HG02870 (cell line): ENCODE measurements at regions not wholly inside any gene's neighbourhood (a gene's known extent, or its start where the extent isn't known, plus 50 kb on each side); places are given as distances from the start of the nearest gene placed in this dataset.

ENCODE experiments used
- ATAC-seq: cut with Tn5 transposase; IDR thresholded peaks from one replicate; pipeline ENCODE4 v1.9.1; 2021; ENCODE audit warnings: mild to moderate bottlenecking, moderate library complexity; ENCODE audit not compliant: unreplicated experiment

GRCh38 chr2:217156801-217157200 is 296.9 kb upstream of the TNP1 start:
- no peak for ATAC-seq

GRCh38 chr2:217154923-217155322 is 295.1 kb upstream of the TNP1 start:
- no peak for ATAC-seq

- ATAC-seq = no peak
Measured at GRCh38 chr2:217153510-217153909, 293.6 kb upstream of the TNP1 start.

GRCh38 chr2:217152831-217153230 is 293.0 kb upstream of the TNP1 start:
- no peak for ATAC-seq

GRCh38 chr2:217151509-217152206 is 291.8 kb upstream of the TNP1 start:
- ATAC-seq = no peak

- ATAC-seq = no peak
Measured at GRCh38 chr2:217150236-217150635, 290.4 kb upstream of the TNP1 start.

GRCh38 chr2:217149087-217149660 is 289.3 kb upstream of the TNP1 start:
- no peak for ATAC-seq

GRCh38 chr2:217147818-217148217 is 288.0 kb upstream of the TNP1 start:
- ATAC-seq = no peak

- no peak for ATAC-seq
Measured at GRCh38 chr2:217146956-217147355, 287.1 kb upstream of the TNP1 start.

GRCh38 chr2:217142649-217143266 is 282.9 kb upstream of the TNP1 start:
- no peak for ATAC-seq

- ATAC-seq = no peak
Measured at GRCh38 chr2:217138284-217138683, 278.4 kb upstream of the TNP1 start.

GRCh38 chr2:217127744-217128143 is 267.9 kb upstream of the TNP1 start:
- ATAC-seq = no peak

- no peak for ATAC-seq
Measured at GRCh38 chr2:217125014-217125413, 265.1 kb upstream of the TNP1 start.

- no peak for ATAC-seq
Measured at GRCh38 chr2:217124050-217124449, 264.2 kb upstream of the TNP1 start.

- no peak for ATAC-seq
Measured at GRCh38 chr2:217121565-217121964, 261.7 kb upstream of the TNP1 start.

GRCh38 chr2:217120429-217120828 is 260.6 kb upstream of the TNP1 start:
- no peak for ATAC-seq

GRCh38 chr2:217118559-217119284 is 258.9 kb upstream of the TNP1 start:
- ATAC-seq = no peak

GRCh38 chr2:217117523-217117922 is 257.7 kb upstream of the TNP1 start:
- ATAC-seq = no peak

GRCh38 chr2:217116610-217117009 is 256.7 kb upstream of the TNP1 start:
- no peak for ATAC-seq

- no peak for ATAC-seq
Measured at GRCh38 chr2:217114117-217114516, 254.3 kb upstream of the TNP1 start.

GRCh38 chr2:217113491-217113890 is 253.6 kb upstream of the TNP1 start:
- no peak for ATAC-seq

- no peak for ATAC-seq
Measured at GRCh38 chr2:217110550-217110949, 250.7 kb upstream of the TNP1 start.
